ENCODE measurements at regions not wholly inside any gene's neighbourhood (a gene's known extent, or its start where the extent isn't known, plus 50 kb on each side); places are given as distances from the start of the nearest gene placed in this dataset.

DNA sequence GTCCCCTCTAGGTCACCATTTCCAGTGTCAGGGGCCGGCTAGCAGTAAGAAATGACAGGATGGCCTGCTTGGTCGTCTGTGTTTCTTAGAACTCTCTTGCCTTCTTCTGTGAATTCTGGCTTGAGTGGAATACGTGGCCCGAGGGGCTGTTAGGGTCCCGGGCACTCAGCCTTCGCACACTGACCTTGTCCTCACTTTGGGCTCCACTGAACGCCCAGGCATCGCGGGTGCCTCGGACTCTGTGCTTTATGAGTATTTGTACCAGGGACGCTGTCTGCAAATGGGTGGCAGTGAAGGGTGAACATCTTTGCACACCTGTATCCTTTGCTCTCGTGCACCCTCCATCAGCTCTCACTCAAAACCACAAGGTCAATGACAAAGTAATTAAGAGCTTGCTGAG is 123.4 kb upstream of the ANO1 start:
- TF ChIP-seq, protein P1, sequence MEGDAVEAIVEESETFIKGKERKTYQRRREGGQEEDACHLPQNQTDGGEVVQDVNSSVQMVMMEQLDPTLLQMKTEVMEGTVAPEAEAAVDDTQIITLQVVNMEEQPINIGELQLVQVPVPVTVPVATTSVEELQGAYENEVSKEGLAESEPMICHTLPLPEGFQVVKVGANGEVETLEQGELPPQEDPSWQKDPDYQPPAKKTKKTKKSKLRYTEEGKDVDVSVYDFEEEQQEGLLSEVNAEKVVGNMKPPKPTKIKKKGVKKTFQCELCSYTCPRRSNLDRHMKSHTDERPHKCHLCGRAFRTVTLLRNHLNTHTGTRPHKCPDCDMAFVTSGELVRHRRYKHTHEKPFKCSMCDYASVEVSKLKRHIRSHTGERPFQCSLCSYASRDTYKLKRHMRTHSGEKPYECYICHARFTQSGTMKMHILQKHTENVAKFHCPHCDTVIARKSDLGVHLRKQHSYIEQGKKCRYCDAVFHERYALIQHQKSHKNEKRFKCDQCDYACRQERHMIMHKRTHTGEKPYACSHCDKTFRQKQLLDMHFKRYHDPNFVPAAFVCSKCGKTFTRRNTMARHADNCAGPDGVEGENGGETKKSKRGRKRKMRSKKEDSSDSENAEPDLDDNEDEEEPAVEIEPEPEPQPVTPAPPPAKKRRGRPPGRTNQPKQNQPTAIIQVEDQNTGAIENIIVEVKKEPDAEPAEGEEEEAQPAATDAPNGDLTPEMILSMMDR (IDR thresholded peaks at IDR 0.05; ENCODE audit: poor library complexity): no peak
- no peak for TF ChIP-seq EZH2phosphoT487 (IDR thresholded peaks at IDR 0.05; ENCODE audit: low read depth, severe bottlenecking, unreplicated experiment)

Measured in hepatocyte (in vitro differentiated cells).